Astrocyte (in vitro differentiated cells and primary cell): ENCODE measurements at regions not wholly inside any gene's neighbourhood (a gene's known extent, or its start where the extent isn't known, plus 50 kb on each side); places are given as distances from the start of the nearest gene placed in this dataset.

ENCODE experiments used
- DNase-seq: peaks from one replicate; pipeline ENCODE4 v3.0.0-alpha.2; 2010; ENCODE audit warnings: low read depth
- FAIRE-seq: peaks from 2 replicates; lab custom pipeline; 2011; peaks lifted over from hg19 to GRCh38; lab: Jason Lieb, UNC
- H2AFZ ChIP-seq: 2 replicates; pipeline ENCODE4 v1.6.0; 2012; ENCODE audit warnings: low read depth, low read length, inconsistent platforms
- H3K27ac ChIP-seq: 2 replicates; pipeline ENCODE4 v1.5.1; 2011; ENCODE audit warnings: low read depth, low read length, inconsistent platforms
- H3K27me3 ChIP-seq: 2 replicates; pipeline ENCODE4 v1.6.0; 2011; ENCODE audit warnings: low read length, inconsistent platforms; ENCODE audit not compliant: insufficient read depth
- H3K36me3 ChIP-seq: 2 replicates; pipeline ENCODE4 v1.5.1; 2011; ENCODE audit warnings: low read length, inconsistent platforms; ENCODE audit not compliant: insufficient read depth
- H3K4me1 ChIP-seq: 2 replicates; pipeline ENCODE4 v1.5.1; 2011; ENCODE audit warnings: low read length, inconsistent platforms; ENCODE audit not compliant: insufficient read depth
- H3K4me2 ChIP-seq: 2 replicates; pipeline ENCODE4 v1.6.0; 2012; ENCODE audit warnings: low read length, inconsistent platforms
- H3K4me3 ChIP-seq: 2 replicates; pipeline ENCODE4 v1.5.1; 2011; ENCODE audit warnings: low read depth, mild to moderate bottlenecking, low read length, inconsistent platforms; ENCODE audit not compliant: insufficient read depth
- H3K79me2 ChIP-seq: 2 replicates; pipeline ENCODE4 v1.6.0; 2012; ENCODE audit warnings: mild to moderate bottlenecking, low read length, inconsistent platforms; ENCODE audit not compliant: insufficient read depth
- H3K9ac ChIP-seq: 2 replicates; pipeline ENCODE4 v1.6.0; 2012; ENCODE audit warnings: mild to moderate bottlenecking, low read length, inconsistent platforms
- H3K9me3 ChIP-seq: 2 replicates; pipeline ENCODE4 v1.5.1; 2012; ENCODE audit warnings: low read depth, mild to moderate bottlenecking, low read length, inconsistent platforms; ENCODE audit not compliant: insufficient read depth
- H4K20me1 ChIP-seq: 2 replicates; pipeline ENCODE4 v1.6.0; 2012; ENCODE audit warnings: low read length, inconsistent platforms; ENCODE audit not compliant: insufficient read depth
- H3K27ac Mint-ChIP-seq: one replicate; pipeline ENCODE4 v1.8.0; 2021; ENCODE audit warnings: mild to moderate bottlenecking, mixed read lengths; ENCODE audit not compliant: unreplicated experiment
- H3K27me3 Mint-ChIP-seq: one replicate; pipeline ENCODE4 v1.8.0; 2021; ENCODE audit warnings: low read depth, mixed read lengths; ENCODE audit not compliant: unreplicated experiment
- H3K36me3 Mint-ChIP-seq: one replicate; pipeline ENCODE4 v1.8.0; 2021; ENCODE audit warnings: low read depth, mixed read lengths; ENCODE audit not compliant: unreplicated experiment
- H3K4me1 Mint-ChIP-seq: one replicate; pipeline ENCODE4 v1.8.0; 2021; ENCODE audit warnings: low read depth, mixed read lengths; ENCODE audit not compliant: unreplicated experiment
- H3K4me3 Mint-ChIP-seq: one replicate; pipeline ENCODE4 v1.8.0; 2021; ENCODE audit warnings: mild to moderate bottlenecking, moderate library complexity, mixed read lengths; ENCODE audit not compliant: unreplicated experiment
- H3K9me3 Mint-ChIP-seq: one replicate; pipeline ENCODE4 v1.8.0; 2021; ENCODE audit warnings: mild to moderate bottlenecking, mixed read lengths; ENCODE audit not compliant: unreplicated experiment
- EZH2 ChIP-seq: IDR thresholded peaks from 2 replicates; pipeline ENCODE4 v1.6.1; 2012; ENCODE audit warnings: mild to moderate bottlenecking, low read length, inconsistent platforms; ENCODE audit not compliant: insufficient read depth
- TF ChIP-seq, protein P1 (sequence below): IDR thresholded peaks from 2 replicates; pipeline ENCODE4 v1.5.1; 2011; ENCODE audit warnings: low read depth, mild to moderate bottlenecking, inconsistent platforms, low read length, moderate library complexity; ENCODE audit not compliant: insufficient read depth

DNA sequence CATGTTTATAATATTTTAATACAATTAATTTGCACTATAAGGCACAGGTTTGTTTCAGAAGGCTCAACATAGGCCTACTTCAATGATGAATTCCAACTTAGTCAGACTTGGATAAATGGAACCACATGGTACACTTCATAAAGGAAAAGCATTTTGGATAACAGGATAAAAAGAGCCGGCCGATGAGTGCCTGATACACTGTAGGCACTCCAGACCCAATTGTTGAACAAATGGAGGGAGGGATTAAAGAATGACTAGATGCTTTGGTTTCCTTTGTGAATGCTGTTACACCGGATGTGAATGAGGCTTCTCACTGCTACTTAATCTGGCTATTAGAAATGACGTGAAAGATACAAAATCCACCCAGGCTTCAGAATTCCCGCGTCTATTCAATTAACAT is 104.1 kb upstream of the KCTD1 start:
- no peak overlapping the region for H3K27ac Mint-ChIP-seq
- no peaks in the 10 kb centered on the region for H3K79me2 ChIP-seq
- TF ChIP-seq EZH2 = no peak
- TF ChIP-seq, protein P1, sequence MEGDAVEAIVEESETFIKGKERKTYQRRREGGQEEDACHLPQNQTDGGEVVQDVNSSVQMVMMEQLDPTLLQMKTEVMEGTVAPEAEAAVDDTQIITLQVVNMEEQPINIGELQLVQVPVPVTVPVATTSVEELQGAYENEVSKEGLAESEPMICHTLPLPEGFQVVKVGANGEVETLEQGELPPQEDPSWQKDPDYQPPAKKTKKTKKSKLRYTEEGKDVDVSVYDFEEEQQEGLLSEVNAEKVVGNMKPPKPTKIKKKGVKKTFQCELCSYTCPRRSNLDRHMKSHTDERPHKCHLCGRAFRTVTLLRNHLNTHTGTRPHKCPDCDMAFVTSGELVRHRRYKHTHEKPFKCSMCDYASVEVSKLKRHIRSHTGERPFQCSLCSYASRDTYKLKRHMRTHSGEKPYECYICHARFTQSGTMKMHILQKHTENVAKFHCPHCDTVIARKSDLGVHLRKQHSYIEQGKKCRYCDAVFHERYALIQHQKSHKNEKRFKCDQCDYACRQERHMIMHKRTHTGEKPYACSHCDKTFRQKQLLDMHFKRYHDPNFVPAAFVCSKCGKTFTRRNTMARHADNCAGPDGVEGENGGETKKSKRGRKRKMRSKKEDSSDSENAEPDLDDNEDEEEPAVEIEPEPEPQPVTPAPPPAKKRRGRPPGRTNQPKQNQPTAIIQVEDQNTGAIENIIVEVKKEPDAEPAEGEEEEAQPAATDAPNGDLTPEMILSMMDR = no peak
- H3K27ac ChIP-seq = no peak overlapping the region
- no peak overlapping the region for H3K4me3 ChIP-seq
- DNase-seq (no peak), FAIRE-seq (no peak)
- no peak overlapping the region for H3K4me2 ChIP-seq
- peaks cover 5% of the 10 kb centered on the region for H3K27me3 Mint-ChIP-seq
- H2AFZ ChIP-seq = no peak overlapping the region
- no peaks in the 10 kb centered on the region for H3K9me3 ChIP-seq
- H3K9me3 Mint-ChIP-seq = no peaks in the 10 kb centered on the region
- H3K4me1 ChIP-seq = peaks cover 6% of the 10 kb centered on the region
- no peak overlapping the region for H3K9ac ChIP-seq
- H4K20me1 ChIP-seq = no peaks in the 10 kb centered on the region
- H3K27me3 ChIP-seq = peaks cover 21% of the 10 kb centered on the region
- no peak overlapping the region for H3K4me3 Mint-ChIP-seq
- H3K36me3 ChIP-seq = no peaks in the 10 kb centered on the region
- H3K4me1 Mint-ChIP-seq = no peaks in the 10 kb centered on the region
- H3K36me3 Mint-ChIP-seq = no peaks in the 10 kb centered on the region

DNA sequence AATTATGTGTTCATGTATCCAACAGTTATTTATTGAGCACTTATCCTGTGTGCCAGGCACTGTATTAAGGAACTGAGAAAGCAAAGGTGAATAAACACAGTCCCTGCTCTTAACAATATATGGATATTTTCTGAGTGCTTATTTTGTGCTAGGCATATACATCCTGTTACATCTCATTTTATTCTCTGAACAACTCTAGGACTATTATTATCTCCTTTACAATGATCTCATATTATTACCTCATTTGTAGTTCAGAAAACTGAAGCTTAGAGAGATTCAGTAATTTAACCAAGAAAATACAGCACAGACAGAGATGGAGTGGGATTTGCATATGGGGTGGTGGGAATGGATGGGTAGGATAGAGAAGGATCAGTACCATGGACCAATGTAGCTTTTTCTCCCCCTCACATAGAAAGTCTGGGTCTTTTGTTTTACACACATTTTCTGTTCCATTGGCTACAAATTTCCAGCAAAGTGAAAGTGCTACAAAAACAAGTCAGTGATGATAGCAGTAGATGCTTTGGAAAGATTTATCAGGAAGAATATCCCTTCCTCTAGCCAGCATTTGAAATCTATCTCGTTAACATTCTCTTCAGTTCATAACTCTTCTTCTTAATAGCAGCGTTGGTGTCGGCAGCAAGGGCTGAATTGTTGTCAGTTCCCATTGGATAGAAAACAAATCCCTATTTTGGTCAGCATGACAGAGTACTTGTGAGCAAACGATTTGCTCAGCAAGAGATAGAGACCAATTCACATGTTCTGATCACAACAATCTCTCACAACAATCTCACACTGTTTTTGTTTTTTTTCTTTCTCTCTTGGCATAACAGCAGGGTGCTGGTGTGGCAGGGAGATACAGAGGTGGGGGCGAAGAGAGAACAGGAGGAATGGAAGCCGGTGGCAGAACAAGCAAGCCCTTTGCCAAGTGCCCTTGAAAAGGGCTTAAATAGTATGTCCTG is 102.2 kb upstream of the KCTD1 start:
- peaks cover 5% of the 10 kb centered on the region for H3K27me3 Mint-ChIP-seq
- Histone ChIP-seq H4K20me1 (no peaks in the 10 kb centered on the region), H3K9me3 (no peaks in the 10 kb centered on the region), H3K36me3 (no peaks in the 10 kb centered on the region), H3K4me2 (no peak overlapping the region), H3K9ac (no peak overlapping the region), H3K4me3 (no peak overlapping the region), H3K79me2 (no peaks in the 10 kb centered on the region), H2AFZ (no peak overlapping the region), H3K4me1 (peaks cover 4% of the 10 kb centered on the region), H3K27ac (no peak overlapping the region), H3K27me3 (peaks cover 20% of the 10 kb centered on the region)
- no peak overlapping the region for H3K4me3 Mint-ChIP-seq
- no peak for FAIRE-seq
- H3K36me3 Mint-ChIP-seq = no peaks in the 10 kb centered on the region
- H3K27ac Mint-ChIP-seq = no peak overlapping the region
- no peaks in the 10 kb centered on the region for H3K9me3 Mint-ChIP-seq
- no peak for DNase-seq
- TF ChIP-seq EZH2 = no peak
- TF ChIP-seq, protein P1 = no peak
- H3K4me1 Mint-ChIP-seq = no peaks in the 10 kb centered on the region

DNA sequence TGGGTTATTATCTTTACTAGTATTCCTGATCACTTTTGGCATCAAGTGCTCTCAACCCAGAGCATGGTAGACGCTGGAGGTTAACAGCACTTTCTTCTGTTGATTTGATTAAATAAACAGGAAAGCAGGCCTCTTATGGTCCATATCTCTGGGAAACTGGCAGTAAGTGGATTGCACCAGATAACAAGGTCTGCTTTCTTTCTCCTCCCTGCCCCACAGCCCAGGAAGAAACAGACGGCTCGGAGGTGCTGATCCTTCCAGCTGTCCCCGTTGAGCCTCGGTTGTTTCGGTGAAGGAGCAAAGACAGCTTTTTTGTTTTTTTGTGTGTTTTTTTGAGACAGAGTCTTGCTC is 100.8 kb upstream of the KCTD1 start:
- H2AFZ ChIP-seq = no peak overlapping the region
- TF ChIP-seq EZH2 = no peak
- TF ChIP-seq, protein P1 = no peak
- no peaks in the 10 kb centered on the region for H3K9me3 Mint-ChIP-seq
- H3K36me3 Mint-ChIP-seq = no peaks in the 10 kb centered on the region
- H3K4me3 Mint-ChIP-seq = no peak overlapping the region
- no peak overlapping the region for H3K4me3 ChIP-seq
- peaks cover 5% of the 10 kb centered on the region for H3K27me3 Mint-ChIP-seq
- DNase-seq (no peak), FAIRE-seq (no peak)
- no peaks in the 10 kb centered on the region for H3K4me1 Mint-ChIP-seq
- no peaks in the 10 kb centered on the region for H3K36me3 ChIP-seq
- H3K27me3 ChIP-seq = peaks cover 8% of the 10 kb centered on the region
- H3K79me2 ChIP-seq = no peaks in the 10 kb centered on the region
- H4K20me1 ChIP-seq = no peaks in the 10 kb centered on the region
- no peak overlapping the region for H3K27ac ChIP-seq
- H3K9me3 ChIP-seq = no peaks in the 10 kb centered on the region
- H3K4me2 ChIP-seq = no peak overlapping the region
- H3K9ac ChIP-seq = no peak overlapping the region
- no peak overlapping the region for H3K27ac Mint-ChIP-seq
- no peaks in the 10 kb centered on the region for H3K4me1 ChIP-seq
